ENCODE measurements at regions not wholly inside any gene's neighbourhood (a gene's known extent, or its start where the extent isn't known, plus 50 kb on each side); places are given as distances from the start of the nearest gene placed in this dataset.

GRCh38 chr6:129936329-129937165 is 75.4 kb upstream of the TMEM244 start:
- no peaks in the 10 kb centered on the region for H3F3A ChIP-seq (ENCODE audit: insufficient read depth, low read length)
- no peak overlapping the region for H3K4me2 ChIP-seq (ENCODE audit: low read length)
- H4K20me1 ChIP-seq (ENCODE audit: insufficient read depth, low read length) = no peaks in the 10 kb centered on the region
- no peaks in the 10 kb centered on the region for H3K36me3 ChIP-seq (ENCODE audit: insufficient read depth, low read length)
- no peak overlapping the region for H3K4me3 ChIP-seq (ENCODE audit: low read depth, low read length, poor library complexity, severe bottlenecking)
- no peak overlapping the region for H3K9ac ChIP-seq (ENCODE audit: low read length)
- no peak overlapping the region for H3K27ac ChIP-seq (ENCODE audit: low read depth, low read length, poor library complexity, severe bottlenecking)
- no peaks in the 10 kb centered on the region for H3K27me3 ChIP-seq (ENCODE audit: insufficient read depth, low read length)
- no peaks in the 10 kb centered on the region for H3K4me1 ChIP-seq (ENCODE audit: insufficient read depth, low read length, severe bottlenecking)
- H3K9me3 ChIP-seq (ENCODE audit: low read length) = no peaks in the 10 kb centered on the region
- no peak for TF ChIP-seq EZH2 (IDR thresholded peaks at IDR 0.05; ENCODE audit: borderline replicate concordance, low read length)
- TF ChIP-seq CTCF (IDR thresholded peaks at IDR 0.05; ENCODE audit: low read length) = peak; percentile 79
- H3K9me2 ChIP-seq (ENCODE audit: low read depth, low read length) = no peaks in the 10 kb centered on the region
- no peak overlapping the region for H2AFZ ChIP-seq (ENCODE audit: low read length)
- H3K79me2 ChIP-seq (ENCODE audit: insufficient read depth, low read length) = no peaks in the 10 kb centered on the region

- Histone ChIP-seq H3K9me3 (ENCODE audit: low read length) (no peaks in the 10 kb centered on the region), H4K20me1 (ENCODE audit: insufficient read depth, low read length) (no peaks in the 10 kb centered on the region), H3K9me2 (ENCODE audit: low read depth, low read length) (no peaks in the 10 kb centered on the region), H3K9ac (ENCODE audit: low read length) (no peak overlapping the region), H3K4me3 (ENCODE audit: low read depth, low read length, poor library complexity, severe bottlenecking) (no peak overlapping the region), H3K27me3 (ENCODE audit: insufficient read depth, low read length) (no peaks in the 10 kb centered on the region), H3K36me3 (ENCODE audit: insufficient read depth, low read length) (no peaks in the 10 kb centered on the region), H3K4me1 (ENCODE audit: insufficient read depth, low read length, severe bottlenecking) (no peaks in the 10 kb centered on the region), H3F3A (ENCODE audit: insufficient read depth, low read length) (no peaks in the 10 kb centered on the region), H3K27ac (ENCODE audit: low read depth, low read length, poor library complexity, severe bottlenecking) (no peak overlapping the region), H2AFZ (ENCODE audit: low read length) (no peak overlapping the region), H3K79me2 (ENCODE audit: insufficient read depth, low read length) (no peaks in the 10 kb centered on the region), H3K4me2 (ENCODE audit: low read length) (no peak overlapping the region)
- no peak for TF ChIP-seq EZH2 (IDR thresholded peaks at IDR 0.05; ENCODE audit: borderline replicate concordance, low read length)
- TF ChIP-seq CTCF (IDR thresholded peaks at IDR 0.05; ENCODE audit: low read length) = no peak
Measured at GRCh38 chr6:129932321-129932720, 71.2 kb upstream of the TMEM244 start.

GRCh38 chr6:129929433-129929832 is 68.3 kb upstream of the TMEM244 start:
- no peaks in the 10 kb centered on the region for H3K9me2 ChIP-seq (ENCODE audit: low read depth, low read length)
- H3K27ac ChIP-seq (ENCODE audit: low read depth, low read length, poor library complexity, severe bottlenecking) = no peak overlapping the region

More at GRCh38 chr6:129929433-129929832, 68.3 kb upstream of the TMEM244 start:
- no peaks in the 10 kb centered on the region for H4K20me1 ChIP-seq (ENCODE audit: insufficient read depth, low read length)
- no peak overlapping the region for H3K4me2 ChIP-seq (ENCODE audit: low read length)
- no peak for TF ChIP-seq CTCF (IDR thresholded peaks at IDR 0.05; ENCODE audit: low read length)
- TF ChIP-seq EZH2 (IDR thresholded peaks at IDR 0.05; ENCODE audit: borderline replicate concordance, low read length) = no peak
- H3K79me2 ChIP-seq (ENCODE audit: insufficient read depth, low read length) = no peaks in the 10 kb centered on the region
- H3K36me3 ChIP-seq (ENCODE audit: insufficient read depth, low read length) = no peaks in the 10 kb centered on the region
- no peak overlapping the region for H3K4me3 ChIP-seq (ENCODE audit: low read depth, low read length, poor library complexity, severe bottlenecking)
- H3K9ac ChIP-seq (ENCODE audit: low read length) = no peak overlapping the region
- no peaks in the 10 kb centered on the region for H3K4me1 ChIP-seq (ENCODE audit: insufficient read depth, low read length, severe bottlenecking)
- H3K9me3 ChIP-seq (ENCODE audit: low read length) = no peaks in the 10 kb centered on the region
- H2AFZ ChIP-seq (ENCODE audit: low read length) = no peak overlapping the region
- no peaks in the 10 kb centered on the region for H3K27me3 ChIP-seq (ENCODE audit: insufficient read depth, low read length)
- no peaks in the 10 kb centered on the region for H3F3A ChIP-seq (ENCODE audit: insufficient read depth, low read length)
